ENCODE measurements at regions not wholly inside any gene's neighbourhood (a gene's known extent, or its start where the extent isn't known, plus 50 kb on each side); places are given as distances from the start of the nearest gene placed in this dataset.

GRCh38 chr9:26296910-26297572, 595.6 kb downstream of the CAAP1 start:
- H3K27ac ChIP-seq (replicated peaks) = no peak overlapping the region
- H3K36me3 ChIP-seq = no peaks in the 10 kb centered on the region
- H3K27me3 ChIP-seq (ENCODE audit: low read depth) = no peaks in the 10 kb centered on the region
- TF ChIP-seq, protein P1, sequence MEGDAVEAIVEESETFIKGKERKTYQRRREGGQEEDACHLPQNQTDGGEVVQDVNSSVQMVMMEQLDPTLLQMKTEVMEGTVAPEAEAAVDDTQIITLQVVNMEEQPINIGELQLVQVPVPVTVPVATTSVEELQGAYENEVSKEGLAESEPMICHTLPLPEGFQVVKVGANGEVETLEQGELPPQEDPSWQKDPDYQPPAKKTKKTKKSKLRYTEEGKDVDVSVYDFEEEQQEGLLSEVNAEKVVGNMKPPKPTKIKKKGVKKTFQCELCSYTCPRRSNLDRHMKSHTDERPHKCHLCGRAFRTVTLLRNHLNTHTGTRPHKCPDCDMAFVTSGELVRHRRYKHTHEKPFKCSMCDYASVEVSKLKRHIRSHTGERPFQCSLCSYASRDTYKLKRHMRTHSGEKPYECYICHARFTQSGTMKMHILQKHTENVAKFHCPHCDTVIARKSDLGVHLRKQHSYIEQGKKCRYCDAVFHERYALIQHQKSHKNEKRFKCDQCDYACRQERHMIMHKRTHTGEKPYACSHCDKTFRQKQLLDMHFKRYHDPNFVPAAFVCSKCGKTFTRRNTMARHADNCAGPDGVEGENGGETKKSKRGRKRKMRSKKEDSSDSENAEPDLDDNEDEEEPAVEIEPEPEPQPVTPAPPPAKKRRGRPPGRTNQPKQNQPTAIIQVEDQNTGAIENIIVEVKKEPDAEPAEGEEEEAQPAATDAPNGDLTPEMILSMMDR (IDR thresholded peaks at IDR 0.05; ENCODE audit: borderline replicate concordance) = no peak
- DNase-seq = no peak
- intact Hi-C loops (cut with micrococcal nuclease) = no loop called here
- no peaks in the 10 kb centered on the region for H3K9me3 ChIP-seq (replicated peaks)
- H3K4me1 ChIP-seq = no peaks in the 10 kb centered on the region
- H3K4me3 ChIP-seq = no peak overlapping the region

GRCh38 chr9:26292943-26293342, 599.7 kb downstream of the CAAP1 start:
- H3K4me3 ChIP-seq = no peak overlapping the region
- intact Hi-C loops (cut with micrococcal nuclease) = no loop called here
- DNase-seq = no peak

DNA sequence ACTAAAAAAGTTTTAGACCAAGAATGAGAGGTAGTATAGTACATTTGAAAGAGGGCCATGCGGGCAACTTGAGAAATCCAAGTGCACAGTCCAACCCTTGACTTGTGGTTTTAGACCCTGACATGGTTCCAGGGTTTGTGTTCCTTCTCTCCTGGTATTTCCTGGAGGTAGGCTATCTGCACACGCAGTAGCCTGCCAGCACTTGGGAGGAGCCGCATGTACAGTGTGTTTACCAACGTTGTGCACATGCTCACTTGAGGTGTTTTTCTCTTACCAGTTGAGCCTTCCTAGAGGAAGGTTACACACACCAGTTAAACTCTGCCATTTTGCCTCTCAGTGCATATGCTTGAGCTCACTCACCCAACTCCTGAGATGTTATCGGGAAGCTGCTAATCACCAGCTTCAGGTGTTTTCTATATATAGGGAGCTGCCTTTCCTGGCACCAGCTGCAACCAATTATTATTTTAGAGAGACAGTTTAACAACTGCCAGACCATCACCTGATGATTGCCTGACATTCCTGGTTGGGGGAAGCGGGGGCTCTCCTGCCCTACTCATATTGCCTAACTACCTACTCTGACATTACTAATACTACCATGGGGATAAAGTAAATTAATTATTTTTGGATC, 593.4 kb upstream of the TUSC1 start:
- Histone ChIP-seq H3K27me3 (ENCODE audit: low read depth) (no peaks in the 10 kb centered on the region), H3K27ac (replicated peaks) (no peak overlapping the region), H3K36me3 (no peaks in the 10 kb centered on the region), H3K4me3 (no peak overlapping the region), H3K4me1 (no peaks in the 10 kb centered on the region), H3K9me3 (replicated peaks) (no peaks in the 10 kb centered on the region)
- no peak for DNase-seq
- intact Hi-C loops (cut with micrococcal nuclease) = no loop called here
- TF ChIP-seq, protein P1 (IDR thresholded peaks at IDR 0.05; ENCODE audit: borderline replicate concordance) = no peak

More at GRCh38 chr9:26292943-26293342, 599.7 kb downstream of the CAAP1 start:
- Histone ChIP-seq H3K27ac (replicated peaks) (no peak overlapping the region), H3K27me3 (ENCODE audit: low read depth) (no peaks in the 10 kb centered on the region), H3K36me3 (no peaks in the 10 kb centered on the region), H3K9me3 (replicated peaks) (peaks cover 29% of the 10 kb centered on the region), H3K4me1 (no peaks in the 10 kb centered on the region)
- TF ChIP-seq, protein P1 (IDR thresholded peaks at IDR 0.05; ENCODE audit: borderline replicate concordance) = no peak

DNA sequence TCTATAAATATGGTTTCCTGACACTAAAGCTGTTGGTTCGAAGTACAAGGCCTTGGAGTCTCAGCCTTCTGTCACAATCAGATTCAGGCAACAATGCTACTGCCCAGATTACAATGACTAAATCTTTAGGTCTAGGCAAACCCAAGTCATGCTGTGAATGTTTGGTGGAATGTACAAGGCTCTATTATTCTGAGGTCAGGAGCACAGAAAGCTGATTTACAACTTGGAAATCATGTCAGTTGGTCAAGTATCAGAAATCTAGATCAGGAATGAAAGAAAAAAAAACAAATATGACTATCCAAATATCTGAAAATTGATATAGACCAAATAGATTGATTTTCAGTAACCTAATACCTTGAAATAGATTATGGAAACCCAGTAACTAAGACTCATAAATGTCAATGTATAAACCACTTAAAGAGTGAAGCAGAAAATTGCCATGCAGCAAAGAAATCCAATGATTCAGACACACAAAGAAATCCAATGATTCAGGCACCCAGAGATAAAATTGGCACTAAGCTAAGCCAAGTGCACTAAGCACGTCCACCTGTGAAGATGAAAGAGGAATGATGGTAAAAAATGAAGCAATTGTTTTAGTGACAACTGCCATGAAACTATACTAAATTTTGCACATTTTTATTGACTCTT, 588.0 kb upstream of the TUSC1 start:
- TF ChIP-seq, protein P1 (IDR thresholded peaks at IDR 0.05; ENCODE audit: borderline replicate concordance) = no peak
- intact Hi-C loops (cut with micrococcal nuclease) = no loop called here
- Histone ChIP-seq H3K36me3 (no peaks in the 10 kb centered on the region), H3K4me1 (no peaks in the 10 kb centered on the region), H3K4me3 (no peak overlapping the region), H3K9me3 (replicated peaks) (peaks cover 15% of the 10 kb centered on the region), H3K27me3 (ENCODE audit: low read depth) (no peaks in the 10 kb centered on the region), H3K27ac (replicated peaks) (no peak overlapping the region)
- DNase-seq = no peak

GRCh38 chr9:26264709-26265601, 586.7 kb upstream of the TUSC1 start:
- H3K27ac ChIP-seq (replicated peaks) = no peak overlapping the region
- no peaks in the 10 kb centered on the region for H3K4me1 ChIP-seq
- peaks cover 15% of the 10 kb centered on the region for H3K9me3 ChIP-seq (replicated peaks)
- no peaks in the 10 kb centered on the region for H3K27me3 ChIP-seq (ENCODE audit: low read depth)
- intact Hi-C loops (cut with micrococcal nuclease) = no loop called here
- DNase-seq = no peak
- H3K36me3 ChIP-seq = no peaks in the 10 kb centered on the region
- TF ChIP-seq, protein P1 (IDR thresholded peaks at IDR 0.05; ENCODE audit: borderline replicate concordance) = no peak
- no peak overlapping the region for H3K4me3 ChIP-seq
